Mesenchymal stem cell (in vitro differentiated cells and primary cell): ENCODE measurements at regions not wholly inside any gene's neighbourhood (a gene's known extent, or its start where the extent isn't known, plus 50 kb on each side); places are given as distances from the start of the nearest gene placed in this dataset.

Experiments
- DNase-seq: peaks from one replicate; pipeline ENCODE4 v3.0.0-alpha.2; 2013
- H2AFZ ChIP-seq: one replicate; pipeline ENCODE4 v1.6.1; 2013; ENCODE audit warnings: low read depth, mild to moderate bottlenecking, control low read depth, inconsistent platforms, low read length, moderate library complexity
- H2AK5ac ChIP-seq: 2 replicates; pipeline ENCODE4 v1.6.1; 2013; ENCODE audit warnings: low read length, moderate library complexity, mild to moderate bottlenecking, inconsistent platforms; ENCODE audit not compliant: severe bottlenecking
- H2BK120ac ChIP-seq: one replicate; pipeline ENCODE4 v1.6.1; 2013; ENCODE audit warnings: low read depth, mild to moderate bottlenecking, inconsistent platforms, low read length, moderate library complexity
- H2BK12ac ChIP-seq, 2 experiments: one replicate each; pipeline ENCODE4 v1.6.1; 2013; ENCODE audit warnings: inconsistent platforms in 2 of 2, low read length in 2 of 2, mild to moderate bottlenecking in 2 of 2, moderate library complexity in 2 of 2, control low read depth in 1 of 2
- H2BK15ac ChIP-seq: one replicate; pipeline ENCODE4 v1.6.1; 2013; ENCODE audit warnings: mild to moderate bottlenecking, low read depth, inconsistent platforms; ENCODE audit not compliant: poor library complexity, severe bottlenecking
- H2BK5ac ChIP-seq: 2 replicates; pipeline ENCODE4 v1.6.1; 2013; ENCODE audit warnings: low read depth, mild to moderate bottlenecking, low read length, control low read depth, inconsistent platforms; ENCODE audit not compliant: poor library complexity, severe bottlenecking
- H3K14ac ChIP-seq, 2 experiments: one replicate each; pipeline ENCODE4 v1.6.1; 2013; ENCODE audit warnings: inconsistent platforms in 2 of 2, low read length in 2 of 2, control low read depth in 1 of 2, mild to moderate bottlenecking in 1 of 2, moderate library complexity in 1 of 2
- H3K18ac ChIP-seq, 2 experiments: one replicate each; pipeline ENCODE4 v1.6.1; 2013; ENCODE audit warnings: inconsistent platforms in 2 of 2, low read length in 2 of 2, control low read depth in 1 of 2, low read depth in 1 of 2, mild to moderate bottlenecking in 1 of 2
- H3K23ac ChIP-seq, 2 experiments: one replicate each; pipeline ENCODE4 v1.6.1; 2013; ENCODE audit warnings: inconsistent platforms in 2 of 2, low read length in 2 of 2, mild to moderate bottlenecking in 2 of 2, moderate library complexity in 2 of 2, control low read depth in 1 of 2
- H3K27ac ChIP-seq: 2 replicates; pipeline ENCODE4 v1.5.1; 2013; ENCODE audit warnings: mild to moderate bottlenecking, moderate library complexity, low read length, control low read depth, inconsistent platforms; ENCODE audit not compliant: poor library complexity, severe bottlenecking
- H3K27me3 ChIP-seq, 2 experiments: 2 replicates each; pipeline versions ENCODE4 v1.6.1 to v1.7.0; 2013; ENCODE audit warnings: low read length in 2 of 2, mild to moderate bottlenecking in 2 of 2, moderate library complexity in 2 of 2, control low read depth in 1 of 2, inconsistent platforms in 1 of 2; ENCODE audit not compliant: control insufficient read depth in 1 of 2, insufficient read depth in 1 of 2
- H3K36me3 ChIP-seq, 2 experiments: 2 replicates each; pipeline versions ENCODE4 v1.6.1 to v1.7.0; 2013; ENCODE audit warnings: low read length in 2 of 2, control low read depth in 1 of 2, inconsistent platforms in 1 of 2, low read depth in 1 of 2, mild to moderate bottlenecking in 1 of 2; ENCODE audit not compliant: insufficient read depth in 2 of 2, control insufficient read depth in 1 of 2
- H3K4ac ChIP-seq, 2 experiments: one replicate each; pipeline ENCODE4 v1.6.1; 2013; ENCODE audit warnings: inconsistent platforms in 2 of 2, low read length in 2 of 2, mild to moderate bottlenecking in 2 of 2, moderate library complexity in 2 of 2, control low read depth in 1 of 2, low read depth in 1 of 2
- H3K4me1 ChIP-seq: 2 replicates; pipeline ENCODE4 v1.6.1; 2013; ENCODE audit warnings: low read depth, low read length, control low read depth; ENCODE audit not compliant: control insufficient read depth, insufficient read depth
- H3K4me2 ChIP-seq: 2 replicates; pipeline ENCODE4 v1.6.1; 2013; ENCODE audit warnings: low read length, mild to moderate bottlenecking, inconsistent platforms; ENCODE audit not compliant: poor library complexity, severe bottlenecking
- H3K4me3 ChIP-seq, 2 experiments: 2 replicates each; pipeline versions ENCODE4 v1.5.1 to v1.7.0; 2013; ENCODE audit warnings: low read length in 2 of 2, mild to moderate bottlenecking in 2 of 2, control low read depth in 1 of 2, low read depth in 1 of 2; ENCODE audit not compliant: insufficient read depth in 1 of 2
- H3K79me1 ChIP-seq: replicated peaks from 2 replicates; pipeline ENCODE4 v1.6.1; 2013; ENCODE audit warnings: mild to moderate bottlenecking, control low read depth, low read length, inconsistent platforms; ENCODE audit not compliant: poor library complexity, severe bottlenecking
- H3K9ac ChIP-seq: 2 replicates; pipeline ENCODE4 v1.7.0; 2013; ENCODE audit warnings: mild to moderate bottlenecking, low read length, moderate library complexity
- H3K9me3 ChIP-seq: 2 replicates; pipeline ENCODE4 v1.7.0; 2013; ENCODE audit warnings: mild to moderate bottlenecking, low read length; ENCODE audit not compliant: control insufficient read depth
- H4K8ac ChIP-seq: one replicate; pipeline ENCODE4 v1.6.1; 2013; ENCODE audit warnings: inconsistent platforms, mild to moderate bottlenecking, low read length, moderate library complexity
- H4K91ac ChIP-seq: one replicate; pipeline ENCODE4 v1.6.1; 2013; ENCODE audit warnings: mild to moderate bottlenecking, low read length, inconsistent platforms
- WGBS: methylation state at CpG from one replicate; pipeline ENCODE4 v1.1.7; 2013; ENCODE audit warnings: mixed read lengths; 5-methylcytosine and 5-hydroxymethylcytosine counted together

DNA sequence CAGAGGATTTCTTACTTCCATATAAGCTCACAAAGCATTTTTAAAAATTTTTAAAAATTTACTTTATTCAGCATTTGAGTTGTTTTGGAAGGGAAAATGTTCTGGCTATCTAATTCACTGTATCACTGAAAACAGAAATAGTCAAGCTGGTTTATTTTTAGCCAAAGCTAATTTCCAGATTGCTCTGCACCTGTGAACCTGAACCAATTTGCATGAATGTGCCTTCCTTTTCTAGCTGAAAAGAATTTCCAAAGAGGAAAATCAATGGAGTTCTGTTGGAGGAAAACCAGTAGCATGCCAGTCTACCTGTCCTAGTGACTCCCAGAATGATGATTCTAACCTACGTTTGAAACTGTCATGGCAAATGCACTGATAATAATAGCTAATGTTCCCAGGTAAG is 134.2 kb upstream of the LIPC start:
- Histone ChIP-seq H2BK15ac (no peak overlapping the region), H2AFZ (no peak overlapping the region), H3K4me2 (no peak overlapping the region), H3K4me3 (no peak overlapping the region), H3K18ac (no peak overlapping the region), H3K4me1 (peaks cover 4% of the 10 kb centered on the region), H3K79me1 (no peaks in the 10 kb centered on the region), H3K27ac (no peak overlapping the region), H3K23ac (no peak overlapping the region), H3K14ac (no peak overlapping the region), H3K27me3 (peaks cover 0 to 5% of the 10 kb centered on the region in 2 experiments), H3K9ac (no peak overlapping the region), H2BK5ac (no peak overlapping the region), H4K8ac (no peak overlapping the region), H2BK12ac (no peak overlapping the region), H3K9me3 (peaks cover 7% of the 10 kb centered on the region), H3K36me3 (no peaks in the 10 kb centered on the region), H2AK5ac (no peak overlapping the region), H2BK120ac (no peak overlapping the region), H4K91ac (no peak overlapping the region), H3K4ac (no peak overlapping the region)
- no peak for DNase-seq
- 100% methylated on average over 1 of the region's 1 CpG for WGBS

GRCh38 chr15:58298879-58299850 is 132.6 kb upstream of the LIPC start:
- 85% methylated on average over 7 of the region's 10 CpGs for WGBS
- H2AFZ ChIP-seq, result no peak overlapping the region
- H3K36me3 ChIP-seq, result no peaks in the 10 kb centered on the region
- no peak overlapping the region for H4K91ac ChIP-seq
- H2BK5ac ChIP-seq, result no peak overlapping the region
- no peak overlapping the region for H2BK15ac ChIP-seq
- no peak overlapping the region for H2AK5ac ChIP-seq
- DNase-seq, result peak; percentile 13
- H3K79me1 ChIP-seq, result no peaks in the 10 kb centered on the region
- H2BK120ac ChIP-seq, result no peak overlapping the region
- H3K27ac ChIP-seq, result peak overlapping the region; percentile 43
- H3K4me1 ChIP-seq, result peaks cover 2% of the 10 kb centered on the region
- no peak overlapping the region for H3K18ac ChIP-seq
- no peak overlapping the region for H4K8ac ChIP-seq
- H3K4ac ChIP-seq, result no peak overlapping the region
- H3K14ac ChIP-seq, result no peak overlapping the region
- H3K4me3 ChIP-seq, result peak overlapping the region in 1 of 2 experiments; percentile 40
- no peak overlapping the region for H2BK12ac ChIP-seq
- peak overlapping the region; percentile 49 for H3K9ac ChIP-seq
- H3K4me2 ChIP-seq, result no peak overlapping the region
- peaks cover 0 to 5% of the 10 kb centered on the region in 2 experiments for H3K27me3 ChIP-seq
- no peak overlapping the region for H3K23ac ChIP-seq
- H3K9me3 ChIP-seq, result peaks cover 7% of the 10 kb centered on the region

DNA sequence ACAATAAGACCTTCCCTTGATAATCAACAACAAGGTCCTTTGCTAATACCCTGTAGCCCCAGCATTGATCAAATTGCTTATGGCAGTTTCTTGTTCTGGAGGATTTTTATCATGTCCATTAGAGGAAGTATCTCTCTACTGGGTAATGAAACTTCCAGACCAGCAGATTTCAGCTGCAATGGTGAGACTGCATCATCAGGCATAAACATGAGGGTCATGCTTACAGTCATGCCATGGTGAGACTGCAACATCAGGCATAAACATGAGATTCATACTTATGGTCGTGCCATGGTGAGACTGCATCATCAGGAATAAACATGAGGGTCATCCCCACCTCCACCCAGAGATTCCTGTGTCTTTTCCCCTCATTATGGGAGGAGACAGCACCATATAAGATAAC is 129.0 kb upstream of the LIPC start:
- H3K79me1 ChIP-seq, result no peaks in the 10 kb centered on the region
- no peak overlapping the region for H4K8ac ChIP-seq
- H3K4ac ChIP-seq, result no peak overlapping the region
- peaks cover 2% of the 10 kb centered on the region for H3K4me1 ChIP-seq
- DNase-seq, result peak; percentile 14
- no peak overlapping the region for H2BK5ac ChIP-seq
- no peak overlapping the region for H2BK120ac ChIP-seq
- no peak overlapping the region for H3K4me3 ChIP-seq
- H2AFZ ChIP-seq, result no peak overlapping the region
- no peaks in the 10 kb centered on the region for H3K9me3 ChIP-seq
- H3K36me3 ChIP-seq, result no peaks in the 10 kb centered on the region
- no peak overlapping the region for H3K14ac ChIP-seq
- H3K18ac ChIP-seq, result no peak overlapping the region
- H2AK5ac ChIP-seq, result no peak overlapping the region
- H3K23ac ChIP-seq, result no peak overlapping the region
- H3K27ac ChIP-seq, result no peak overlapping the region
- H2BK15ac ChIP-seq, result no peak overlapping the region
- no peak overlapping the region for H3K9ac ChIP-seq
- no peak overlapping the region for H4K91ac ChIP-seq
- no peak overlapping the region for H2BK12ac ChIP-seq
- peaks cover 0 to 5% of the 10 kb centered on the region in 2 experiments for H3K27me3 ChIP-seq
- no peak overlapping the region for H3K4me2 ChIP-seq
- 97% methylated on average over 1 of the region's 1 CpG for WGBS

- no peak overlapping the region for H4K91ac ChIP-seq
- H3K4ac ChIP-seq, result no peak overlapping the region
- H2BK5ac ChIP-seq, result no peak overlapping the region
- no peaks in the 10 kb centered on the region for H3K79me1 ChIP-seq
- H2BK12ac ChIP-seq, result no peak overlapping the region
- H3K36me3 ChIP-seq, result no peaks in the 10 kb centered on the region
- H3K4me3 ChIP-seq, result no peak overlapping the region
- no peak overlapping the region for H3K27ac ChIP-seq
- H3K9me3 ChIP-seq, result no peaks in the 10 kb centered on the region
- peaks cover 0 to 5% of the 10 kb centered on the region in 2 experiments for H3K27me3 ChIP-seq
- H2AFZ ChIP-seq, result no peak overlapping the region
- H3K18ac ChIP-seq, result no peak overlapping the region
- no peak overlapping the region for H3K14ac ChIP-seq
- no peak overlapping the region for H2BK120ac ChIP-seq
- H2BK15ac ChIP-seq, result no peak overlapping the region
- H3K23ac ChIP-seq, result no peak overlapping the region
- H3K9ac ChIP-seq, result no peak overlapping the region
- H3K4me1 ChIP-seq, result peaks cover 2% of the 10 kb centered on the region
- H3K4me2 ChIP-seq, result no peak overlapping the region
- no peak overlapping the region for H2AK5ac ChIP-seq
- 94% methylated on average over 6 of the region's 6 CpGs for WGBS
- DNase-seq, result no peak
- H4K8ac ChIP-seq, result no peak overlapping the region
Observed at GRCh38 chr15:58303236-58303635, 128.6 kb upstream of the LIPC start.
